ENCODE measurements at regions not wholly inside any gene's neighbourhood (a gene's known extent, or its start where the extent isn't known, plus 50 kb on each side); places are given as distances from the start of the nearest gene placed in this dataset.

DNA sequence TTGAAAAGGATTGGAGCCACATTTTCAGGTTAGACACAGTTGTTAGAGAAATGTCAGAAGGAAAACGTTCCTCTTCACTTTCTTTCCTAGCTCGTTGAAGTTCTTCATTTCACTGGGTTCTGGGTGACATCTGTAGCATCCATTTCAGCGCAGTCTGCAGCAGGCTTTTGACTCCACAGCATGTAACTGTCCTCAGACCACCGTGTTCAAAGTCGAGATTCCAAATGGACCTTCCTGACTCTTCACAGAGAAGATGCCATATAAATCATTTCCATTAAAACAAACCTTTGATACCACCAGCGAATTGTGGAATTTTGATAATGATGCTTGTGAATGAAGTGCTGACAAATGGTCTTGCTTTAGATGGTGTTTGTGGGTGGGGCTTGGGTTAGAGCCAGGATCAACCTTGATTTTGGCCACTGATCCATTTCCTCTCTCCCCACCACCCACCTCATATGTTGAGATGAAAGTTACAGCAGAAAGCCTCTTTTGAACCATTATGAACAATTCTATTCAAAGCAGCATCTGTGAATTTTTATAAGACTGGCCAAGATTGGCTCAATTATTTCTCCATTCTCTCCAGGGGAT lies 185.3 kb upstream of the PREP start:
- TF ChIP-seq SMC3 (IDR thresholded peaks at IDR 0.05), result no peak
- no peak for TF ChIP-seq HMGXB4 (CRISPR knock-in tag; IDR thresholded peaks at IDR 0.05; ENCODE audit: borderline replicate concordance)
- TF ChIP-seq ESRRA (IDR thresholded peaks at IDR 0.05; ENCODE audit: borderline replicate concordance, low read length), result no peak
- TF ChIP-seq MAZ (IDR thresholded peaks at IDR 0.05; ENCODE audit: borderline replicate concordance, low read depth, low read length), result no peak
